K562 (cell line): ENCODE measurements at regions not wholly inside any gene's neighbourhood (a gene's known extent, or its start where the extent isn't known, plus 50 kb on each side); places are given as distances from the start of the nearest gene placed in this dataset.

Source experiments
- ATAC-seq: fragments of 200-7000 bp; cut with Tn5 transposase; 3 replicates; pipeline ENCODE4 v1.9.1; 2020; ENCODE audit warnings: moderate library complexity
- BruUV-seq: library from RNA; stranded (reverse); fragments of 400-500 nt; replicated peaks from 2 replicates; lab custom pipeline; 2021; lab: Mats Ljungman, UMichigan
- CTCF ChIA-PET: fragments of 300-600 bp; formaldehyde crosslinking; extraction: SDS; loops from one replicate; lab custom pipeline; 2021; ENCODE audit warnings: low intra/inter-chr PET ratio; lab: Yijun Ruan, JAX
- POLR2A ChIA-PET: fragments of 300-600, 350-650 bp; sonication (Branson Sonifier 250); formaldehyde crosslinking; extraction: SDS; loops from one replicate; lab custom pipeline; 2021; ENCODE audit warnings: antibody characterized with exemption, inconsistent platforms; lab: Yijun Ruan, JAX
- DNase-seq, 4 experiments: peaks; one replicate each; pipeline versions ENCODE4 v3.0.0 to v3.0.0-alpha.2; 2011 to 2018; ENCODE audit warnings: low spot score in 3 of 4, mixed read lengths in 3 of 4; ENCODE audit errors: extremely low read depth in 1 of 4
- FAIRE-seq: peaks from 2 replicates; lab custom pipeline; 2011; peaks lifted over from hg19 to GRCh38; lab: Jason Lieb, UNC
- H2AFZ ChIP-seq: 2 replicates; pipeline ENCODE4 v1.6.0; 2011; ENCODE audit warnings: low read depth, low read length, control low read depth, inconsistent platforms
- H3K27ac ChIP-seq: fragments of 200-600 bp; 3 replicates; pipeline ENCODE4 v1.8.0; 2011; ENCODE audit warnings: low read depth, mild to moderate bottlenecking, control low read depth, inconsistent platforms, low read length, moderate library complexity, mixed read lengths; ENCODE audit errors: extremely low read depth
- H3K27me3 ChIP-seq, 2 experiments: fragments of 300-600 bp in 1 of 2; 2 replicates in 1 of 2; 3 replicates in 1 of 2; pipeline versions ENCODE4 v1.6.0 to v1.8.0; 2011; ENCODE audit warnings: inconsistent platforms in 2 of 2, low read length in 2 of 2, mild to moderate bottlenecking in 1 of 2, mixed read lengths in 1 of 2, moderate library complexity in 1 of 2; ENCODE audit not compliant: control insufficient read depth in 2 of 2, insufficient read depth in 2 of 2
- H3K36me3 ChIP-seq: fragments of 300-600 bp; 3 replicates; pipeline ENCODE4 v1.8.0; 2011; ENCODE audit warnings: mild to moderate bottlenecking, low read length, inconsistent platforms; ENCODE audit not compliant: control insufficient read depth, insufficient read depth
- H3K4me1 ChIP-seq, 2 experiments: fragments of 200-600 bp in 1 of 2; replicated peaks in 1 of 2; 2 replicates in 1 of 2; 3 replicates in 1 of 2; pipeline versions ENCODE4 v1.5.1 to v1.8.0; 2011; ENCODE audit warnings: inconsistent platforms in 2 of 2, low read length in 2 of 2, mild to moderate bottlenecking in 1 of 2, mixed read lengths in 1 of 2, moderate library complexity in 1 of 2; ENCODE audit not compliant: control insufficient read depth in 2 of 2, insufficient read depth in 2 of 2
- H3K4me2 ChIP-seq: 2 replicates; pipeline ENCODE4 v1.6.1; 2011; ENCODE audit warnings: low read length, control low read depth, inconsistent platforms, mixed read lengths; ENCODE audit not compliant: insufficient read depth
- H3K4me3 ChIP-seq: fragments of 200-600 bp; sonication (generic), shearing (Covaris generic); 2 replicates; pipeline ENCODE4 v1.5.1; 2016; ENCODE audit warnings: control low read depth, inconsistent platforms
- H3K79me2 ChIP-seq: fragments of 200-600 bp; 3 replicates; pipeline ENCODE4 v1.8.0; 2011; ENCODE audit warnings: low read length, inconsistent platforms; ENCODE audit not compliant: control insufficient read depth, insufficient read depth
- H3K9ac ChIP-seq, 2 experiments: 2 replicates each; pipeline versions ENCODE4 v1.6.0 to v1.6.1; 2011; ENCODE audit warnings: low read depth in 2 of 2, low read length in 2 of 2, control low read depth in 1 of 2, inconsistent platforms in 1 of 2, mild to moderate bottlenecking in 1 of 2, mixed read lengths in 1 of 2; ENCODE audit not compliant: insufficient read depth in 1 of 2
- H3K9me1 ChIP-seq: one replicate; pipeline ENCODE4 v1.6.0; 2011; ENCODE audit warnings: inconsistent platforms, mild to moderate bottlenecking, low read length, moderate library complexity; ENCODE audit not compliant: control insufficient read depth, insufficient read depth
- H3K9me3 ChIP-seq: replicated peaks from 2 replicates; pipeline ENCODE4 v1.5.1; 2011; ENCODE audit warnings: low read depth, low read length, inconsistent platforms; ENCODE audit not compliant: control insufficient read depth, insufficient read depth
- H4K20me1 ChIP-seq: replicated peaks from 2 replicates; pipeline ENCODE4 v1.6.1; 2011; ENCODE audit warnings: low read length, inconsistent platforms, mixed read lengths; ENCODE audit not compliant: control insufficient read depth, insufficient read depth
- ARID2 ChIP-seq: fragments of 450-650 bp; IDR thresholded peaks from 2 replicates; pipeline ENCODE4 v1.6.1; 2017; ENCODE audit warnings: antibody characterized with exemption, mild to moderate bottlenecking
- COPS2 ChIP-seq: fragments of 450-650 bp; conservative IDR thresholded peaks from 2 replicates; pipeline ENCODE4 v1.6.1; 2016; ENCODE audit warnings: mild to moderate bottlenecking, moderate library complexity
- FOXA3 ChIP-seq, 2 experiments: fragments of 450-650 bp in 1 of 2; sonication (generic) in 1 of 2; formaldehyde crosslinking; IDR thresholded peaks in 1 of 2; conservative IDR thresholded peaks in 1 of 2; 2 replicates each; pipeline versions ENCODE4 v1.4.0 to v1.8.0; 2020 to 2022; ENCODE audit warnings: mild to moderate bottlenecking in 2 of 2, missing genetic modification reagents in 1 of 2
- MAFF ChIP-seq: IDR thresholded peaks from 2 replicates; pipeline ENCODE4 v1.6.1; 2012; ENCODE audit warnings: low read length, improper control_type of control experiment
- MYC ChIP-seq, 2 experiments: fragments of 250-450 bp in 1 of 2; sonication (Bioruptor Pico) in 1 of 2; IDR thresholded peaks; 2 replicates each; pipeline versions ENCODE4 v1.5.1 to v1.6.1; 2012 to 2021; ENCODE audit warnings: low read depth in 2 of 2, borderline replicate concordance in 1 of 2, improper control_type of control experiment in 1 of 2, low read length in 1 of 2, mild to moderate bottlenecking in 1 of 2, moderate library complexity in 1 of 2
- SETDB1 ChIP-seq: IDR thresholded peaks from one replicate; pipeline ENCODE4 v1.6.1; 2012; ENCODE audit warnings: low read length, control low read depth, inconsistent platforms
- SFPQ ChIP-seq: fragments of 200-400 bp; formaldehyde crosslinking; IDR thresholded peaks from 2 replicates; pipeline ENCODE4 v1.6.1; 2017; ENCODE audit warnings: mild to moderate bottlenecking, low read depth, low read length, moderate library complexity
- SMARCC2 ChIP-seq: fragments of 450-650 bp; IDR thresholded peaks from 2 replicates; pipeline ENCODE4 v1.6.1; 2017; ENCODE audit warnings: antibody characterized with exemption, moderate library complexity, mild to moderate bottlenecking, low read depth
- TFAP4 ChIP-seq: sonication (generic); formaldehyde crosslinking; IDR thresholded peaks from 2 replicates; pipeline ENCODE4 v1.8.0; 2022; ENCODE audit warnings: missing genetic modification reagents, mild to moderate bottlenecking, moderate library complexity, borderline replicate concordance
- ZNF197 ChIP-seq: fragments of 200-800 bp; sonication (Bioruptor generic); IDR thresholded peaks from 2 replicates; pipeline ENCODE4 v1.6.1; 2016; ENCODE audit warnings: low read depth, missing genetic modification characterization, missing compliant biosample characterization
- ZNF239 ChIP-seq: fragments of 250-450 bp; sonication (Bioruptor Pico); IDR thresholded peaks from 2 replicates; pipeline ENCODE4 v1.4.0; 2020; ENCODE audit warnings: mild to moderate bottlenecking
- ZNF644 ChIP-seq: fragments of 200-800 bp; sonication (Bioruptor generic); IDR thresholded peaks from 2 replicates; pipeline ENCODE4 v1.6.1; 2016; ENCODE audit warnings: low read depth, missing genetic modification characterization, missing compliant biosample characterization
- ZNF77 ChIP-seq: fragments of 250-450 bp; sonication (Bioruptor Pico); IDR thresholded peaks from 2 replicates; pipeline ENCODE4 v1.5.0; 2020
- WGBS: fragments of 100-300 bp; shearing (Covaris generic); methylation state at CpG from one replicate; pipeline ENCODE4 v1.1.6; 2016; ENCODE audit warnings: low coverage, mixed read lengths; ENCODE audit not compliant: insufficient coverage; ENCODE audit errors: missing lambda C conversion rate; 5-methylcytosine and 5-hydroxymethylcytosine counted together
- in situ Hi-C: fragments of 300-500 bp; cut with MboI; formaldehyde crosslinking; loops from 4 replicates; pipeline ENCODE4 v1.15.0; 2018; ENCODE audit warnings: inconsistent platforms, mixed read lengths
- intact Hi-C: fragments of 100-400 bp; cut with micrococcal nuclease; formaldehyde crosslinking; loops from 2 replicates; pipeline ENCODE4 v1.14.2; 2022
- TF ChIP-seq, protein P1 (sequence below): fragments of 250-450 bp; sonication (Bioruptor Pico); IDR thresholded peaks from 2 replicates; pipeline ENCODE4 v1.8.0; 2022; ENCODE audit warnings: inconsistent platforms, mild to moderate bottlenecking, moderate library complexity, borderline replicate concordance
- TF ChIP-seq, protein P2 (sequence below): fragments of 450-650 bp; IDR thresholded peaks from one replicate; pipeline ENCODE4 v1.6.1; 2018; ENCODE audit warnings: mild to moderate bottlenecking, moderate library complexity; ENCODE audit not compliant: partially characterized antibody

DNA sequence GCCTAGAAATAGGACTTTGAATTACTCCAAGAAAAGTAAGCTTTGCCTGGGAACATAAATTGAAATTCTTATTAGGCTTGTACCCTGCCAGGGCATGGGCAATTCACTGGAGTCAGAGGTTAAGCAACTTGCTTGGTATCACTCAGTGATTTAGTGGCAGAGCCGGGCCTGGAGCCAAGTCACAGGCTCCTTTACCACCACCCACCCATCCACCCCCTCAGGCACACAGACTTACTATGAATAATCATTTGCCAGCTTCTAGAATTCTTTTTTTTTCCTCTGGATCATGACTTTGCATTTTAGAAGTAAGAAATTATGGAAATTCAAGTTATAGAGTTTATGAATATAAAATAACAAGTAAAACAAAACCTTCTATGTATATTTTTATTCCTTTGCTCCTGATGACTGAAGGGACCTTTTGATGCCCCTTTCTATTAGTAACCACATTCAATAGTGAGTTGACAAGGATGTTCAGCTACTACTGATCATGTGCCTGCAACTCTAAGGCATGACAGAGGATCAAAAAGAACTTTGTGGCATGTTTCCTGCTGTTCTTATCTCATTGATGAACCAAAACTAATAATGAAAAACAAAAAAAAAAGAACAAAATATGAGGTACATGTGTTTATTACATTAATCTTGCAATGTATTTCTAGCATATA is 614.7 kb downstream of the TLR4 start (continued):
- TF ChIP-seq, protein P1, sequence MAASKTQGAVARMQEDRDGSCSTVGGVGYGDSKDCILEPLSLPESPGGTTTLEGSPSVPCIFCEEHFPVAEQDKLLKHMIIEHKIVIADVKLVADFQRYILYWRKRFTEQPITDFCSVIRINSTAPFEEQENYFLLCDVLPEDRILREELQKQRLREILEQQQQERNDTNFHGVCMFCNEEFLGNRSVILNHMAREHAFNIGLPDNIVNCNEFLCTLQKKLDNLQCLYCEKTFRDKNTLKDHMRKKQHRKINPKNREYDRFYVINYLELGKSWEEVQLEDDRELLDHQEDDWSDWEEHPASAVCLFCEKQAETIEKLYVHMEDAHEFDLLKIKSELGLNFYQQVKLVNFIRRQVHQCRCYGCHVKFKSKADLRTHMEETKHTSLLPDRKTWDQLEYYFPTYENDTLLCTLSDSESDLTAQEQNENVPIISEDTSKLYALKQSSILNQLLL: no peak

- Histone ChIP-seq H3K79me2 (no peaks in the 10 kb centered on the region), H3K4me1 (no peaks in the 10 kb centered on the region), H3K9ac (no peak overlapping the region), H3K27ac (no peak overlapping the region), H3K27me3 (no peaks in the 10 kb centered on the region), H2AFZ (no peak overlapping the region), H3K9me3 (no peaks in the 10 kb centered on the region), H4K20me1 (no peaks in the 10 kb centered on the region), H3K4me2 (no peak overlapping the region), H3K4me3 (no peak overlapping the region), H3K9me1 (no peaks in the 10 kb centered on the region), H3K36me3 (no peaks in the 10 kb centered on the region)
- in situ Hi-C loops: no loop called here
- 0% methylated on average over 1 of the region's 1 CpG for WGBS
- ATAC-seq (no peak), FAIRE-seq (no peak), DNase-seq (no peak)
- POLR2A ChIA-PET: no interaction called here
- CTCF ChIA-PET: no interaction called here
- no TSS peak for BruUV-seq
- intact Hi-C loops: no loop called here
- TF ChIP-seq ZNF77 (CRISPR knock-in tag): no peak
- no peak for TF ChIP-seq ZNF197 (CRISPR knock-in tag)
- no peak for TF ChIP-seq ARID2
- TF ChIP-seq, protein P2, sequence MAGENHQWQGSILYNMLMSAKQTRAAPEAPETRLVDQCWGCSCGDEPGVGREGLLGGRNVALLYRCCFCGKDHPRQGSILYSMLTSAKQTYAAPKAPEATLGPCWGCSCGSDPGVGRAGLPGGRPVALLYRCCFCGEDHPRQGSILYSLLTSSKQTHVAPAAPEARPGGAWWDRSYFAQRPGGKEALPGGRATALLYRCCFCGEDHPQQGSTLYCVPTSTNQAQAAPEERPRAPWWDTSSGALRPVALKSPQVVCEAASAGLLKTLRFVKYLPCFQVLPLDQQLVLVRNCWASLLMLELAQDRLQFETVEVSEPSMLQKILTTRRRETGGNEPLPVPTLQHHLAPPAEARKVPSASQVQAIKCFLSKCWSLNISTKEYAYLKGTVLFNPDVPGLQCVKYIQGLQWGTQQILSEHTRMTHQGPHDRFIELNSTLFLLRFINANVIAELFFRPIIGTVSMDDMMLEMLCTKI: no peak
- no peak for TF ChIP-seq MAFF
- no peak for TF ChIP-seq SETDB1
- no peak for TF ChIP-seq ZNF239
- TF ChIP-seq SFPQ: no peak
- TF ChIP-seq COPS2: no peak
- TF ChIP-seq MYC (IDR thresholded peaks at IDR 0.05; ENCODE audit: low read depth, low read length): no peak
- TF ChIP-seq MYC (CRISPR knock-in tag; IDR thresholded peaks at IDR 0.05; ENCODE audit: borderline replicate concordance, low read depth): no peak
- TF ChIP-seq SMARCC2: no peak
- no peak for TF ChIP-seq FOXA3 (CRISPR knock-in tag; conservative IDR thresholded peaks at IDR 0.05 in 1 of 2, IDR thresholded peaks at IDR 0.05 in 1 of 2)
- TF ChIP-seq TFAP4 (CRISPR knock-in tag): no peak
- no peak for TF ChIP-seq ZNF644
Measured at GRCh38 chr9:118321788-118322187, 617.6 kb downstream of the TLR4 start.
